C4-2B (cell line): ENCODE measurements at regions not wholly inside any gene's neighbourhood (a gene's known extent, or its start where the extent isn't known, plus 50 kb on each side); places are given as distances from the start of the nearest gene placed in this dataset.

Source experiments
- CTCF ChIP-seq: fragments of 450-650 bp; conservative IDR thresholded peaks from 2 replicates; pipeline ENCODE4 v1.5.1; 2017; ENCODE audit warnings: mild to moderate bottlenecking
- ZFX ChIP-seq: fragments of 450-650 bp; IDR thresholded peaks from 2 replicates; pipeline ENCODE4 v1.6.1; 2017

GRCh38 chr2:176709991-176710390 is 440.7 kb downstream of the MTX2 start:
- TF ChIP-seq CTCF (no peak), ZFX (no peak)
